Fibroblast of pulmonary artery (primary cell): ENCODE measurements at regions not wholly inside any gene's neighbourhood (a gene's known extent, or its start where the extent isn't known, plus 50 kb on each side); places are given as distances from the start of the nearest gene placed in this dataset.

Experiments used
- DNase-seq: peaks from one replicate; pipeline ENCODE4 v3.0.0-alpha.2; 2010; ENCODE audit warnings: low read depth
- H3K4me3 ChIP-seq: replicated peaks from 2 replicates; pipeline ENCODE4 v1.5.1; 2011; ENCODE audit warnings: low read depth, mild to moderate bottlenecking, control low read depth, low read length, moderate library complexity
- TF ChIP-seq, protein P1 (sequence below): IDR thresholded peaks from 2 replicates; pipeline ENCODE4 v1.5.1; 2011; ENCODE audit warnings: mild to moderate bottlenecking, control low read depth, low read length, inconsistent platforms; ENCODE audit errors: missing control alignments

GRCh38 chr16:87190288-87191230 lies 126.6 kb downstream of the C16orf95 start:
- DNase-seq: no peak
- TF ChIP-seq, protein P1, sequence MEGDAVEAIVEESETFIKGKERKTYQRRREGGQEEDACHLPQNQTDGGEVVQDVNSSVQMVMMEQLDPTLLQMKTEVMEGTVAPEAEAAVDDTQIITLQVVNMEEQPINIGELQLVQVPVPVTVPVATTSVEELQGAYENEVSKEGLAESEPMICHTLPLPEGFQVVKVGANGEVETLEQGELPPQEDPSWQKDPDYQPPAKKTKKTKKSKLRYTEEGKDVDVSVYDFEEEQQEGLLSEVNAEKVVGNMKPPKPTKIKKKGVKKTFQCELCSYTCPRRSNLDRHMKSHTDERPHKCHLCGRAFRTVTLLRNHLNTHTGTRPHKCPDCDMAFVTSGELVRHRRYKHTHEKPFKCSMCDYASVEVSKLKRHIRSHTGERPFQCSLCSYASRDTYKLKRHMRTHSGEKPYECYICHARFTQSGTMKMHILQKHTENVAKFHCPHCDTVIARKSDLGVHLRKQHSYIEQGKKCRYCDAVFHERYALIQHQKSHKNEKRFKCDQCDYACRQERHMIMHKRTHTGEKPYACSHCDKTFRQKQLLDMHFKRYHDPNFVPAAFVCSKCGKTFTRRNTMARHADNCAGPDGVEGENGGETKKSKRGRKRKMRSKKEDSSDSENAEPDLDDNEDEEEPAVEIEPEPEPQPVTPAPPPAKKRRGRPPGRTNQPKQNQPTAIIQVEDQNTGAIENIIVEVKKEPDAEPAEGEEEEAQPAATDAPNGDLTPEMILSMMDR: peak; percentile 12
- no peak overlapping the region for H3K4me3 ChIP-seq

GRCh38 chr16:87192452-87193073 lies 124.6 kb downstream of the C16orf95 start:
- TF ChIP-seq, protein P1: no peak
- H3K4me3 ChIP-seq: no peak overlapping the region
- no peak for DNase-seq

- no peak for DNase-seq
- no peak overlapping the region for H3K4me3 ChIP-seq
- TF ChIP-seq, protein P1: no peak
These were observed 123.0 kb downstream of the C16orf95 start for GRCh38 chr16:87194172-87194571.

GRCh38 chr16:87195161-87195560 lies 122.0 kb downstream of the C16orf95 start:
- TF ChIP-seq, protein P1: no peak
- DNase-seq: no peak
- no peak overlapping the region for H3K4me3 ChIP-seq

GRCh38 chr16:87196231-87196630 lies 121.0 kb downstream of the C16orf95 start:
- DNase-seq: no peak
- TF ChIP-seq, protein P1: no peak
- H3K4me3 ChIP-seq: no peak overlapping the region

GRCh38 chr16:87196661-87197060 lies 120.5 kb downstream of the C16orf95 start:
- DNase-seq: no peak
- TF ChIP-seq, protein P1: no peak
- H3K4me3 ChIP-seq: no peak overlapping the region
